ENCODE measurements at regions not wholly inside any gene's neighbourhood (a gene's known extent, or its start where the extent isn't known, plus 50 kb on each side); places are given as distances from the start of the nearest gene placed in this dataset.

GRCh38 chr12:25701290-25701689, 148.2 kb upstream of the LMNTD1 start:
- TF ChIP-seq, protein P1, sequence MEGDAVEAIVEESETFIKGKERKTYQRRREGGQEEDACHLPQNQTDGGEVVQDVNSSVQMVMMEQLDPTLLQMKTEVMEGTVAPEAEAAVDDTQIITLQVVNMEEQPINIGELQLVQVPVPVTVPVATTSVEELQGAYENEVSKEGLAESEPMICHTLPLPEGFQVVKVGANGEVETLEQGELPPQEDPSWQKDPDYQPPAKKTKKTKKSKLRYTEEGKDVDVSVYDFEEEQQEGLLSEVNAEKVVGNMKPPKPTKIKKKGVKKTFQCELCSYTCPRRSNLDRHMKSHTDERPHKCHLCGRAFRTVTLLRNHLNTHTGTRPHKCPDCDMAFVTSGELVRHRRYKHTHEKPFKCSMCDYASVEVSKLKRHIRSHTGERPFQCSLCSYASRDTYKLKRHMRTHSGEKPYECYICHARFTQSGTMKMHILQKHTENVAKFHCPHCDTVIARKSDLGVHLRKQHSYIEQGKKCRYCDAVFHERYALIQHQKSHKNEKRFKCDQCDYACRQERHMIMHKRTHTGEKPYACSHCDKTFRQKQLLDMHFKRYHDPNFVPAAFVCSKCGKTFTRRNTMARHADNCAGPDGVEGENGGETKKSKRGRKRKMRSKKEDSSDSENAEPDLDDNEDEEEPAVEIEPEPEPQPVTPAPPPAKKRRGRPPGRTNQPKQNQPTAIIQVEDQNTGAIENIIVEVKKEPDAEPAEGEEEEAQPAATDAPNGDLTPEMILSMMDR (IDR thresholded peaks at IDR 0.05) = no peak
- no peak for TF ChIP-seq POLR2A (IDR thresholded peaks at IDR 0.05)

All from heart left ventricle (tissue), 13 donors.